ENCODE measurements at regions not wholly inside any gene's neighbourhood (a gene's known extent, or its start where the extent isn't known, plus 50 kb on each side); places are given as distances from the start of the nearest gene placed in this dataset.

- TF ChIP-seq CTCF (IDR thresholded peaks at IDR 0.05) (no peak), POLR2A (IDR thresholded peaks at IDR 0.05) (no peak), EP300 (IDR thresholded peaks at IDR 0.05) (no peak), POLR2AphosphoS5 (IDR thresholded peaks at IDR 0.05) (no peak)
- 27% methylated on average over 2 of the region's 2 CpGs for WGBS
- Histone ChIP-seq H3K27ac (no peak overlapping the region), H3K36me3 (no peaks in the 10 kb centered on the region), H3K27me3 (no peaks in the 10 kb centered on the region), H3K9me3 (no peaks in the 10 kb centered on the region), H3K4me3 (no peak overlapping the region), H3K4me1 (no peaks in the 10 kb centered on the region)
- no peak for DNase-seq (ENCODE audit: low spot score in 2 of 2)
Measured at GRCh38 chr4:175480404-175480803, 331.7 kb downstream of the GPM6A start.

GRCh38 chr4:175499735-175500352 is 312.2 kb downstream of the GPM6A start:
- no peak for DNase-seq (ENCODE audit: low spot score in 2 of 2)
- 73% methylated on average over 2 of the region's 5 CpGs for WGBS
- Histone ChIP-seq H3K27ac (no peak overlapping the region), H3K4me1 (no peaks in the 10 kb centered on the region), H3K27me3 (no peaks in the 10 kb centered on the region), H3K36me3 (no peaks in the 10 kb centered on the region), H3K4me3 (no peak overlapping the region), H3K9me3 (peaks cover 15% of the 10 kb centered on the region)
- TF ChIP-seq CTCF (IDR thresholded peaks at IDR 0.05) = no peak
- TF ChIP-seq POLR2A (IDR thresholded peaks at IDR 0.05) = no peak
- no peak for TF ChIP-seq EP300 (IDR thresholded peaks at IDR 0.05)
- TF ChIP-seq POLR2AphosphoS5 (IDR thresholded peaks at IDR 0.05) = no peak

GRCh38 chr4:175504318-175504717 is 307.7 kb downstream of the GPM6A start:
- DNase-seq (ENCODE audit: low spot score in 2 of 2) = no peak
- Histone ChIP-seq H3K36me3 (no peaks in the 10 kb centered on the region), H3K9me3 (peaks cover 9% of the 10 kb centered on the region), H3K4me1 (no peaks in the 10 kb centered on the region), H3K27ac (no peak overlapping the region), H3K4me3 (no peak overlapping the region), H3K27me3 (no peaks in the 10 kb centered on the region)
- TF ChIP-seq POLR2A (IDR thresholded peaks at IDR 0.05) (no peak), CTCF (IDR thresholded peaks at IDR 0.05) (no peak), POLR2AphosphoS5 (IDR thresholded peaks at IDR 0.05) (no peak), EP300 (IDR thresholded peaks at IDR 0.05) (no peak)

GRCh38 chr4:175509320-175509719 is 302.7 kb downstream of the GPM6A start:
- peaks cover 8% of the 10 kb centered on the region for H3K9me3 ChIP-seq
- H3K4me3 ChIP-seq = no peak overlapping the region
- no peaks in the 10 kb centered on the region for H3K36me3 ChIP-seq
- 73% methylated on average over 2 of the region's 2 CpGs for WGBS
- DNase-seq (ENCODE audit: low spot score in 2 of 2) = no peak
- no peaks in the 10 kb centered on the region for H3K27me3 ChIP-seq
- H3K4me1 ChIP-seq = no peaks in the 10 kb centered on the region
- H3K27ac ChIP-seq = no peak overlapping the region
- TF ChIP-seq POLR2A (IDR thresholded peaks at IDR 0.05) = no peak
- TF ChIP-seq EP300 (IDR thresholded peaks at IDR 0.05) = no peak
- TF ChIP-seq POLR2AphosphoS5 (IDR thresholded peaks at IDR 0.05) = no peak
- no peak for TF ChIP-seq CTCF (IDR thresholded peaks at IDR 0.05)

- H3K27ac ChIP-seq = no peak overlapping the region
- no peaks in the 10 kb centered on the region for H3K27me3 ChIP-seq
- no peaks in the 10 kb centered on the region for H3K4me1 ChIP-seq
- 88% methylated on average over 1 of the region's 1 CpG for WGBS
- no peaks in the 10 kb centered on the region for H3K36me3 ChIP-seq
- H3K4me3 ChIP-seq = no peak overlapping the region
- H3K9me3 ChIP-seq = peaks cover 8% of the 10 kb centered on the region
- DNase-seq (ENCODE audit: low spot score in 2 of 2) = no peak
- TF ChIP-seq POLR2A (IDR thresholded peaks at IDR 0.05) (no peak), CTCF (IDR thresholded peaks at IDR 0.05) (no peak), POLR2AphosphoS5 (IDR thresholded peaks at IDR 0.05) (no peak), EP300 (IDR thresholded peaks at IDR 0.05) (no peak)
Measured at GRCh38 chr4:175511861-175512260, 300.2 kb downstream of the GPM6A start.
